Loucy (cell line): ENCODE measurements at regions not wholly inside any gene's neighbourhood (a gene's known extent, or its start where the extent isn't known, plus 50 kb on each side); places are given as distances from the start of the nearest gene placed in this dataset.

Experiments
- H2AFZ ChIP-seq: fragments of 200-600 bp; sonication (generic); 2 replicates; pipeline ENCODE4 v1.6.0; 2016; ENCODE audit warnings: antibody characterized with exemption, mild to moderate bottlenecking, low read length, moderate library complexity
- H3F3A ChIP-seq: fragments of 200-600 bp; 2 replicates; pipeline ENCODE4 v1.6.0; 2016; ENCODE audit warnings: antibody characterized with exemption, low read depth, mild to moderate bottlenecking
- H3K27me3 ChIP-seq: fragments of 200-600 bp; sonication (generic); 2 replicates; pipeline ENCODE4 v1.6.1; 2014; ENCODE audit warnings: low read length, mild to moderate bottlenecking; ENCODE audit not compliant: insufficient read depth, poor library complexity, severe bottlenecking
- H3K36me3 ChIP-seq: fragments of 200-600 bp; sonication (generic); 2 replicates; pipeline ENCODE4 v1.6.1; 2016; ENCODE audit warnings: low read length; ENCODE audit not compliant: insufficient read depth
- H3K4me1 ChIP-seq: fragments of 200-600 bp; sonication (generic); 2 replicates; pipeline ENCODE4 v1.5.1; 2014; ENCODE audit warnings: low read length, mild to moderate bottlenecking; ENCODE audit not compliant: insufficient read depth, poor library complexity, severe bottlenecking
- H3K4me2 ChIP-seq: fragments of 200-600 bp; sonication (generic); 2 replicates; pipeline ENCODE4 v1.6.0; 2014; ENCODE audit warnings: antibody characterized with exemption, low read length, low read depth, mild to moderate bottlenecking; ENCODE audit not compliant: poor library complexity, severe bottlenecking
- H3K4me3 ChIP-seq: fragments of 200-600 bp; sonication (generic); 2 replicates; pipeline ENCODE4 v1.5.1; 2014; ENCODE audit warnings: low read length, mild to moderate bottlenecking, mixed read lengths; ENCODE audit not compliant: poor library complexity, severe bottlenecking
- H3K79me2 ChIP-seq: fragments of 200-600 bp; sonication (generic); 2 replicates; pipeline ENCODE4 v1.6.1; 2014; ENCODE audit warnings: low read length; ENCODE audit not compliant: insufficient read depth
- H3K9ac ChIP-seq: fragments of 200-600 bp; sonication (generic); 2 replicates; pipeline ENCODE4 v1.6.0; 2014; ENCODE audit warnings: mild to moderate bottlenecking, low read depth, low read length, moderate library complexity; ENCODE audit not compliant: poor library complexity, severe bottlenecking
- H3K9me2 ChIP-seq: fragments of 200-600 bp; sonication (generic); replicated peaks from 2 replicates; pipeline ENCODE4 v1.6.1; 2016; ENCODE audit warnings: low read depth, low read length, mixed read lengths
- H3K9me3 ChIP-seq: fragments of 200-600 bp; sonication (generic); 2 replicates; pipeline ENCODE4 v1.6.1; 2014; ENCODE audit warnings: mild to moderate bottlenecking, antibody characterized with exemption, low read length, low read depth; ENCODE audit not compliant: insufficient read depth
- H4K20me1 ChIP-seq: fragments of 200-600 bp; sonication (generic); 2 replicates; pipeline ENCODE4 v1.6.0; 2014; ENCODE audit warnings: antibody characterized with exemption, low read length, mild to moderate bottlenecking; ENCODE audit not compliant: insufficient read depth, poor library complexity, severe bottlenecking
- CTCF ChIP-seq: fragments of 200-600 bp; sonication (generic); conservative IDR thresholded peaks from 2 replicates; pipeline ENCODE4 v1.5.1; 2014; ENCODE audit warnings: mild to moderate bottlenecking, antibody characterized with exemption, low read length
- EZH2phosphoT487 ChIP-seq: fragments of 200-600 bp; IDR thresholded peaks from 2 replicates; pipeline ENCODE4 v1.6.1; 2018; ENCODE audit warnings: antibody characterized with exemption, mild to moderate bottlenecking, moderate library complexity, borderline replicate concordance

- Histone ChIP-seq H3K9ac (no peak overlapping the region), H3K4me3 (no peak overlapping the region), H3F3A (no peaks in the 10 kb centered on the region), H3K27me3 (no peaks in the 10 kb centered on the region), H4K20me1 (no peaks in the 10 kb centered on the region), H3K4me2 (no peak overlapping the region), H3K9me2 (no peaks in the 10 kb centered on the region), H3K36me3 (no peaks in the 10 kb centered on the region), H3K4me1 (no peaks in the 10 kb centered on the region), H3K9me3 (no peaks in the 10 kb centered on the region), H2AFZ (no peak overlapping the region), H3K79me2 (no peaks in the 10 kb centered on the region)
- TF ChIP-seq CTCF (no peak), EZH2phosphoT487 (no peak)
Observed at GRCh38 chr6:40227735-40228134, 293.5 kb upstream of the MOCS1 start.

GRCh38 chr6:40222354-40222753 lies 288.1 kb upstream of the MOCS1 start:
- no peaks in the 10 kb centered on the region for H3K9me3 ChIP-seq
- no peaks in the 10 kb centered on the region for H3F3A ChIP-seq
- H3K9me2 ChIP-seq, result no peaks in the 10 kb centered on the region
- no peaks in the 10 kb centered on the region for H3K4me1 ChIP-seq
- TF ChIP-seq CTCF (no peak), EZH2phosphoT487 (no peak)
- H2AFZ ChIP-seq, result no peak overlapping the region
- no peaks in the 10 kb centered on the region for H3K36me3 ChIP-seq
- H3K79me2 ChIP-seq, result no peaks in the 10 kb centered on the region
- H4K20me1 ChIP-seq, result no peaks in the 10 kb centered on the region
- no peak overlapping the region for H3K4me2 ChIP-seq
- no peak overlapping the region for H3K4me3 ChIP-seq
- no peak overlapping the region for H3K9ac ChIP-seq
- no peaks in the 10 kb centered on the region for H3K27me3 ChIP-seq

- H4K20me1 ChIP-seq, result no peaks in the 10 kb centered on the region
- no peak overlapping the region for H3K4me3 ChIP-seq
- H3F3A ChIP-seq, result no peaks in the 10 kb centered on the region
- no peaks in the 10 kb centered on the region for H3K36me3 ChIP-seq
- no peaks in the 10 kb centered on the region for H3K4me1 ChIP-seq
- no peaks in the 10 kb centered on the region for H3K9me2 ChIP-seq
- no peak overlapping the region for H3K9ac ChIP-seq
- no peaks in the 10 kb centered on the region for H3K27me3 ChIP-seq
- no peaks in the 10 kb centered on the region for H3K9me3 ChIP-seq
- H3K79me2 ChIP-seq, result no peaks in the 10 kb centered on the region
- H2AFZ ChIP-seq, result no peak overlapping the region
- H3K4me2 ChIP-seq, result no peak overlapping the region
- TF ChIP-seq EZH2phosphoT487 (no peak), CTCF (no peak)
Observed at GRCh38 chr6:40219799-40220198, 285.5 kb upstream of the MOCS1 start.
